Loucy (cell line): ENCODE measurements at regions not wholly inside any gene's neighbourhood (a gene's known extent, or its start where the extent isn't known, plus 50 kb on each side); places are given as distances from the start of the nearest gene placed in this dataset.

Source experiments
- CTCF ChIP-seq: fragments of 200-600 bp; sonication (generic); conservative IDR thresholded peaks from 2 replicates; pipeline ENCODE4 v1.5.1; 2014; ENCODE audit warnings: mild to moderate bottlenecking, antibody characterized with exemption, low read length
- EZH2phosphoT487 ChIP-seq: fragments of 200-600 bp; IDR thresholded peaks from 2 replicates; pipeline ENCODE4 v1.6.1; 2018; ENCODE audit warnings: antibody characterized with exemption, mild to moderate bottlenecking, moderate library complexity, borderline replicate concordance

GRCh38 chr4:72984351-72984750 is 85.2 kb downstream of the COX18 start:
- no peak for TF ChIP-seq CTCF
- no peak for TF ChIP-seq EZH2phosphoT487
